ENCODE measurements at regions not wholly inside any gene's neighbourhood (a gene's known extent, or its start where the extent isn't known, plus 50 kb on each side); places are given as distances from the start of the nearest gene placed in this dataset.

- no peak for TF ChIP-seq YY1 (IDR thresholded peaks at IDR 0.05; ENCODE audit: low read depth)
- no peak for TF ChIP-seq NRF1 (IDR thresholded peaks at IDR 0.05; ENCODE audit: low read depth, low read length)
- TF ChIP-seq CTCF (IDR thresholded peaks at IDR 0.05): no peak
- TF ChIP-seq SIN3A (IDR thresholded peaks at IDR 0.05; ENCODE audit: borderline replicate concordance, low read depth, low read length): no peak
- no peak for TF ChIP-seq SMC3 (IDR thresholded peaks at IDR 0.05; ENCODE audit: low read depth, low read length)
- no peak for TF ChIP-seq FOXM1 (IDR thresholded peaks at IDR 0.05; ENCODE audit: low read depth)
- TF ChIP-seq NFIC (IDR thresholded peaks at IDR 0.05; ENCODE audit: borderline replicate concordance): no peak
- no peak for TF ChIP-seq GABPA (IDR thresholded peaks at IDR 0.05; ENCODE audit: low read depth)
- TF ChIP-seq POLR2AphosphoS5 (IDR thresholded peaks at IDR 0.05; ENCODE audit: low read depth, low read length): no peak
- no peak for TF ChIP-seq EP300 (IDR thresholded peaks at IDR 0.05; ENCODE audit: borderline replicate concordance in 1 of 2, low read depth in 1 of 2, low read length in 1 of 2)
Observed at GRCh38 chr11:116072133-116072532, 567.9 kb upstream of the CADM1 start.

Data from SK-N-SH (cell line).